ENCODE measurements at regions not wholly inside any gene's neighbourhood (a gene's known extent, or its start where the extent isn't known, plus 50 kb on each side); places are given as distances from the start of the nearest gene placed in this dataset.

GRCh38 chr16:66289051-66289680 lies 77.3 kb upstream of the CDH5 start:
- no peak for DNase-seq

- DNase-seq = no peak
Measured at GRCh38 chr16:66287926-66288325, 78.6 kb upstream of the CDH5 start.

GRCh38 chr16:66287416-66287815 lies 79.1 kb upstream of the CDH5 start:
- no peak for DNase-seq

- DNase-seq = no peak
Measured at GRCh38 chr16:66286527-66286926, 80.0 kb upstream of the CDH5 start.

DNA sequence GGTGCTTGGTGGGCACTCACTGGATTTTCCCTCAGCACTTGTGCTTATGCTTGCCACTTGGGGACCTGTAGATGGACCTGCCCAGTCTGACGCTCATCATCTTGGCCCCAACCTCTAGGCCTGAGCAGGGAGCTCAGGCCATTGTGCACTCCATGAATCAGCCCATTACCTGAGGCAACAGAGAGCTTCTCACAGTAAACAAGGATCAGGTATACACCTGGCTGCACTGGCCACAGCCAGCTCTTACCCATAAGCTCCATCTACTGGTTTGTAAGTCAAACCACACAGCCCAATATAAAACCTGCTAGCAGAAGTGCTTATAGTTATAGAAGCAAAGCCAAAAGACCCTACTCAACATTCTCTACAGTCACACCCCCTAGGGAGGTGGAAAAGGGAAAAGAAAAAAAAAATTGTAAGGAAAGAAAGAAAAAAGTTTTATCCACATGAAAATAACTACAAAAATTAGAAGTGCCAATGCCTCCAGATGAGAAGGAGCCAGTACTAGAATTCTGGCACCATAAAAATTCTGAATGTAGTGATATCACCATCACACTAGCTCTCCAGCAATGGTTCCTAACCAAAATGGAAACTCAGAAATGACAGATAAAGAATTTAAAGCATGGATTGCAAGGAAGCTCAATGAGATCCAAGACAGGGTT lies 87.8 kb upstream of the CDH5 start:
- no peak for DNase-seq

DNA sequence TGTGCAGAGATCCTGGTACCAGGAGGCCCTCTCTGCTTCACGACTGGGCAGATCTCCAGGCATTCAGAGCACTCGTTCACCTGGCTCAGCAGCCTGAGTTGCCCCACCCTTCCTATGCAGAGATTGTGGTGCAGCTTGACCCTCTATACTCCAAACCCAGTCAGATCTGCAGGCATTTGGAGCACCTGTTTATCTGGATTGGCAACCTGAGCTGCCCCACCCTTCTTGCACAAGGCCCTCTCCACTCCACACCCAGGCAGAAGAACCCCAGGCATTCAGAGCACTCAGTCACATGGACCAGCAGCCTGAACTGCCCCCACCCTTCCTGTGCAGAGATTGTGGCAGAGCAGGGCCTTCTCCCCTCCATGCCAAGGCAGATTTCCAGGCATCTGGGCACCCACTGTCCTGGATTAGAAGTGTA lies 88.4 kb upstream of the CDH5 start:
- DNase-seq = no peak

DNA sequence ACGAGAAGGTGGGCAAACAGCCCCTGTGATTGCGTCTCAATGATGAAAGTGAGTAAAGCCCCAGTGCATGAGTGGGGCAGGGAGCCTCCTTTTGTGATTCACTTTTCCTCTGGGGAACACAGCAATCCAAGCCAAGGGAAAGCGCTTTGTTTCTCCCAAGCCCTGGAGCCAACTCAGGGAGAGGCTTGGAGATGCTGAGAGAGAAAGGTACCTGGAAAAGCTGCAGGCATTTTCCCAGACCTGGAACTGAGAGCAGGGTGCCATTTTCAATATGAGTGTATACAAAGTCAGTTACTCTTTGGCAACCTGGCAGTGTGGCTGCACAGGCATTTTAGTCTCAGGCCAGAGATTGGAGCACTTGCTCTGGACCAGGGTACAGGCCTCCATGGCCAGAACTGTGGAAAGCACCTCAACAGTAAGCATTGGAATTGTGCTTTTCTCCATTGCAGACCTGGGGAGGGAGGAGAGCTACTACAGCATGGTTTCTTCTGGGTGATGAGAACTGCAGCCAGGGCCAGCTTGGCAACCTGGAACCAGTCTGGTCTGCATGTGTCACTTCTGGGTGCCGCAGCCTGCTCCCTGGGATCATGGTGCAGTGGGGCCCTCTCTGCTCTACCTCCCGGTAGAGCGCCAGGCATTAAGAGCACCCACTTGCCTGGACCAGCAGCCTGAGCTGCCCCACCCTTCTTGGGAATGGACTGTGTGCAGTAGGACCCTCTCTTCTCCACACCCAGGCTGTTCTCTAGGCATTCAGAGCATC lies 89.0 kb upstream of the CDH5 start:
- DNase-seq = no peak

DNA sequence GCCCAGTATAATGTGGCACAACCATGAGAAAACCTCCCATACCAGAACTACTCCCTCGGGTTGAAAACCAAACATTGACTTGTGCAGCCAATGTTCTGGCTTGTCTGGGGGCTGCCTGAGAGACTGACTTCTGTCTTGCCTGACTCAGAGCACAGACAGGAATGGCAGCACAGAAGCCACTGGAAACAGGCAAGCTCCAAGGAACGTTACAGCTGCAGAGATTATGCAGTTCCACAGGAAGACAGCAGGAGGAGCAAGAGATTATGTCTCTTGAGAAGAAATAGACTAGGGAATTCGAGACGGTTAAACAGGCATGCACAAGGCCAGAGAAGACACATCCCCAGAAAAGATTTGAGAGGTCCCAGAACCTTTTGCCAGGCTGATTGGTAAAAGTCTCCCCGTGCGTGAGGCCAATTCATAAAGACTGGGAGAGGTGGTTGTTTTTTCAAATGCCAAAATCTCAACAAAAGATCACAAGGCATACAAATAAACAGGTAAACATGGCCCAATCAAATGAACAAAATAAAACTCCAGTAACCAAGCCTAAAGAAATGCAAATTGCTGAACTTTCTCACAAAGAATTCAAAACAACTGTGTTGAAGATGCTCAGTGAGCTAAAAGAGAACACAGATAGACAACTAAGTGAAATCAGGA lies 90.6 kb upstream of the CDH5 start:
- peak; percentile 28 for DNase-seq

- DNase-seq = peak; percentile 9
Measured at GRCh38 chr16:66274335-66275110, 92.0 kb upstream of the CDH5 start.

DNA sequence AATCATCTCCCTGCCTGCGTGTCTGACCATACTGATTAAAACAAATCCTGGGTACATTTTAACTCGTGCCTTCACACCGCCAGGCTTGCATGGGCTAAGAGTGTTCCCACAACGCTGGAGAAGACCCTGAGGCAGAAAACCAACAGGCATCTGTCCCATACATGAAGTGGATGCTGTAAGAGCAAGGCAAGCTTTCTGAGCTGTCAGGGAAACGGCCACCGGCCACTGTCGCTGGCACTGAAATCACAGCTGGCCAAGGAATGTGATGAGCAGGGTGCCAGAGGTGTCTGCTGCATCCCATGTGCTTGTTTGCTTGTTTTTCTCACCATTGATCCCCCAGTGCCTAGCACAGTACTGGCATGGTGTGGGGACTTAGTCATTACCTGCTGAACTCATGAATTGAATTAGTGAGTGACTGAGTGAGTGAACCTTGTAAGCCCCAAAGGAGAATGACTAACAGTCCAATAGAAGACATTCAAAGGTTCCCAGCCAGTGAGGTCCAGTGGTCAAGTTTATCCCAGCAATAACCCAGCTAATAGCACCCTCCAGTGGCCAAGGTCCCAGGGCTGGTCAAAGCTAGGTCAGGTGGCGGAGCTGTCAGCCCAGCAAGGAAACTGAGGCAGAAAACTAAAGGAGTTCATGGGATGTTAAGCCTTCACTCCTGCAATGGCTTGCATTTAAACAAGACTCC lies 92.7 kb upstream of the CDH5 start:
- DNase-seq = no peak

GRCh38 chr16:66273053-66273452 lies 93.4 kb upstream of the CDH5 start:
- DNase-seq = no peak

DNA sequence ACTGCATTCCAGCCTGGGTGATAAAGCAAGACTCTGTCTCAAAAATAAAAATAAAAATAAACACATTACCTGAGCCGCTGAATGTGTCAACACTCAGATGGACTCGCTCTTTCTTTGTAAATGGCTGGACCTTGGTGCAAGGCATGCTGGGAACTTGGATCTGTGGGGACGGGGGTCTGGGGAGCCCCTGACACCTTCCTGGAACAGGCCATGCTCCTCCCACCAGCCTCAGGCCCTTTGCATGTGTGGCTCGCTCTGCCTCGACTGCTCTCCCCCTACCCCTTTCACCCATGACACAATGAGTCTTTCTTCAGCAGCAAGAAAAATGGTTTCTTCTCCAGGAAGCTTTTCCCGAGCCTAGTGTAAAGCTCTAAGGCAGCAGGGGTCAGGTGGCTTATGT lies 94.0 kb upstream of the CDH5 start:
- DNase-seq = no peak

GRCh38 chr16:66271074-66272060 lies 95.1 kb upstream of the CDH5 start:
- DNase-seq = no peak

DNA sequence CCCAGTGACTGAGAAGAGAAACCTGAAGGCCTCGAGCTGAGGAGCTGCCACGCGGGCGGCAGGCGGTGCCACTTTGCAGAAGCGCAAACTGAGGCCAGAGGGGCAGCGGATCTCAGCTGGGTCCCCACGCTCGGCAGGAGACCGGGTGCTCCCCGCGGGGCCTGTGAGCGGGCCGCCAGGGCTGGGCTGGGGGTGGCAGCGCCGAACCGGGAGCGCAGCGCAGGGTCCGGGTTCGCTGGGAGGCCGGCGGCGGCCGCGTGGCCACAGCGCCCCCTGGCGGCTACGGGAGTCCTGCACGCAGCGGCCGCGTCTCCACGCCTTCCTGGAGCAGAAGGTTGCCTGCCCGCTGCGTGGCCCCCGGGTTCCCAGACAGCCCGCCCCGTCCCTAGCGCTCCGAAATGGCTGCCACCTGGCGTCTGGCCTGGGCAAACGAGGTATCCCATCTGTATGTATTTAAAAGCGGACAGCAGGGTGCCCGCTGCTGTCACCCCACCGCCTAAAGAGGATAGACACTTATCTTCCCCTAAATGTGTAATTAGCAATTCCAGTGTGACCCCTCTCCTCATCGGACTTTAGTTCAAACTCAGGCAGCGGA lies 96.1 kb upstream of the CDH5 start:
- peak; percentile 79 for DNase-seq

DNA sequence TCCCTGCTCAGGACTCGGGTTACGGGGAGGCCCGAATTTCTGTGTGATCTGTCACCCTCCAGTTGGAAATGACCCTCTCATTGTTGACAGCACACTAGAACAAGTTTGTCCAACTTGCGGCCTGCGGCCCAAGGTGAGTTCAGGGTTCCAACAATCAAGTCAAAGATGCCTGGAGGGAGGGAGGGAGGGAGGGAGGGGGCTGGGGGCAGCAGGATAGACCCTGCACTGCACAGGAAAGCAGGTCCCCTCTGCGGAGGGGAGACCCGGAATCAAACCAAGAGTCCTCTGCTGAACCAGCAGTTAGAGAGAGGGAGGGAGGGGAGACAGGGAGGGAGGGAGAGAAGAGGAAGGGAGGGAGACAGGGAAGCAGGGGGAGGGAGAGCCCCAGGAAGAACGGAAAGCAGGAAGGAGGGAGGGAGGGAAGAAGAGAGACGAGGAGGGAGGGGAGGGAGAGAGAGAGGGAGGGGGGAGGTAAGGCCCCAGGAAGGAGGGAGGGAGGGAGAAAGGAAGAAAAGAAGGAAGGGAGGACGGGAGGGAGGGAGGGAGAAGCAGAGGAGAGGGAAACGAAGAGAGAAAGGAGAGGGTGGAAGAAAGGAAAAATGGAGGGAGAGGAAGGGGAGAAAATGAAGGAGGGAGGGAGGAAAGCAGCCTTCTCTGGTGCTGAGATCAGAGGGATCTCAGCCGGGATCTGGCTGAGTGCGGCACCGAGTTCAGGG lies 96.7 kb upstream of the CDH5 start:
- no peak for DNase-seq

DNA sequence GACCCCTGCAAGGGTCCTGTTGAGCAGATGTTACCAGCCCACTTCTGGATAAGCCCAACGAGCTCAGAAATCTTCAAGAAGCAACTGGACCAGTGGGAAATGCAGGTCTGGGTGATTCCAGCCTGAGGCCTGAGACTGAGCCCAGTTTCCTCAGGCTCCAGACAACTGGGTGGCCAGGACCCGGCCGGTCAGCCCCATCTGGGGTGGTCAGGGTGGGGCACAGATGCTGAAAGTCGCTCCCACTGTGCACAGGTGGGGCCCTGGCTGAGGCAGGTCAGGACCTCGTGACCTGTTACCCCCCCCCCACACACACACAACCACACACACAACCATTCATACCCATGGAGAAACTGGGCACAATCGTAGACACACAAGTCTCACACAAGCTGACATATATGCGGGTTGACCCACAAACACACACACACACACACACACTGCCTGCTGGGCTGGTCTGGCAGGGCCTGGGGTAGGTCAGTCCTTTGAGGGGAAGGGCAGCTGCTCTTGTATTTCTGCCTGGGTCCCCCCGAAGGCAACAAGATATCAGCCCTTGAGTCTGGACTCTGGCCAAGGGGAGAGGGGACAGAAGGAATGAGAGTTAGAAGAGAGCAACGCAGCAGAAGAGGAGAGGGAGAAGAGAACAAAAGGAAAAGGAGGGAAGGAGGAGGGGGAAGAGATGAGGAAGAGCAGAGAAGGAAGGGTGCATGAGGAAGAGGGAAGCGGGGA lies 99.0 kb upstream of the CDH5 start:
- DNase-seq = no peak

DNA sequence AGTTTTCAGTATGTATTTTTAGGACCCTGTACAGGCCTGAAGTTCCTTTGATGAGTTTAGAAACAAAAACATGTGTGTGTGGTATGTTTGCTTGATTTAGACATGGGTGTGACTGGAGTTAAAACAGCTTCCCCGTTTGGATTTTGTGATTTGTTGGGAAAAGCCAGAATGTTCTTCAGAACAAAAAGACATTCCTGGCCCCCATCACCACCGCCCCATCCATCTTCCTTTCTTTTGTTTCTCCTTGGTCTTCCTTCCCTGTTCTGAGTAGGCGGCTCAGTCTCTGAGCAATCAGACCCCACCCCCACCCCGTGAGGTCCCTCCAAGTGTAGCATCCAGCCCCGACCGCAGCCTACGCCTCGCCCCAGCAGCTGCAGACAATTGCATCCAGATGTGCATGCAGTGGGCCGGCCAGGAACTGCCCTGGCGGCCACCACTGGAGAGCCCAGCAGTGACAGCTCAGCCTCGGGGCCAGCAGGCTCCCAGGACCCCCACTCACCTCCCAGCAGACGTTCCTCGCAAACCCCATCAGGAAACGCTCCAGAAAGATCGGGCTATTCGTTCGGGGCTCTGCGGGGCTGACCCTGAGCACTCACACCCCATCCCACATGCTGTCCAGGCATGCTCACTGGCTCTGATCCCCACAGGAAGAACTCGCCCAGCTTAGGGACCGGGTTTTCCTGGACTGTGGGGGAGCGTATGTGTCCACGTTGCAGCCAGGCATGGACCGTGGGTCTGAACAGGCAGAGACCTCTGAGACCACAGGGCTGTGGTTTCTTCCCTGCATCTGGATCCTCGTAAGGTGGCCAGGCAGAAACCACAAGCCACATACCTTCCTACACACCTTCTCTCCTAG lies 99.8 kb upstream of the CDH5 start:
- no peak for DNase-seq

DNA sequence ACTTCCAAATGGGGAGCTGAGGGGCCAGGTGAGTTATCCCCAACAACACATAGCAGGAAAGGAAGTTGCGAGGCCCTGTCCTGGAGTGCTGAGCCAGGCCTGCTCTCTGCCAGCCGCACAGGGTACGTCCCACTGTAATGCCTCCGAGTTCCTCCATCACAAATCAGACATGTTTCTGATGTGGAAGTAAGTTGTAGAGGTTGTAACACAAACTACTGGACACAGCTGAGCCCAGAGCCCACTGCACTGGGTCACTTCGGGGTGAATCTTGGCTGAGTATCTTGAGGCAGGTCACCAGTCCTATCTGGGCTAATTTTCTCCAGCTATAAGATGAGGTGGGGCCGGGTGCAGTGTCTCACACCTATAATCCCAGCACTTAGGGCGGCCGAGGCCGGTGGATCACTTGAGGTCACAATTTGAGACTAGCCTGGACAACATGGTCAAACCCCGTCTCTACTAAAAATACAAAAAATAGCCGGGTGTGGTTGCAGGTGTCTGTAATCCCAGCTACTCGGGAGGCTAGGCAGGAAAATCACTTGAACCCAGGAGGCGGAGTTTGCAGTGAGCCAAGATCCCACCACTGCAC lies 100.8 kb upstream of the CDH5 start:
- no peak for DNase-seq
